ENCODE measurements at regions not wholly inside any gene's neighbourhood (a gene's known extent, or its start where the extent isn't known, plus 50 kb on each side); places are given as distances from the start of the nearest gene placed in this dataset.

DNA sequence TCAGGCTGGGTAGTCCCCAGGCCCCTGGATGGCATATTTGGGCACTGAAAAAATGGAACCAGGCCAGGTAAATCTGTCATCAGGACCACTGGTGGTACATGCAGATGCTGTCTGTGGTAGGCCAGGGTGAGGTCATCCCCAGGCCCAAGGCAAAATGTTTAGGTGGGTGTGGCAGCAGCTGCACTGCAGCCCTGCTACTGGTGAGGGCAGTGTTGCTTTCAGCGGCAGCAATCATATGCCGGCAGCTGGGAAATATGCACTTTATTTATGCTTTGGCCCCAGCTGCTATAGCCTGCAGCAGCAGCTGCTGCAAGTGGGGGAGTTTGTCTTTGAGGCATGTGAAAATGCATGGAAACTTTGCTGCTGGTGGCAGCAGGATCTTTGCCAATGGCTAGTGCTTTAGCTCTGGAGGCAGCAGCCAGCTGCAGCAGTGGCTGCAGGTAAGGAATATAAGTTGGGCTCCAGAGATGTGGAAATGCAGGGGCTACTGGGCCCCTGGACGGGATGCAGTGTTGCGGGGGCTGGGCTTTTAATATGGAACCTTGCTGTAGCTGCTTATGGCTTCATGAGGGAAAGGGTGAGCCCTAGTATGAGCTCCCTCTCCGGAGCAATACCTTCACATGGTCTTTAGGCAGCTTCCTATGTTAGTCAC lies 365.7 kb upstream of the CADM1 start:
- no peak overlapping the region for H3K9ac ChIP-seq (ENCODE audit: low read depth in 1 of 3, low read length in 3 of 3)
- H3K4me3 ChIP-seq (ENCODE audit: low read length in 3 of 3), result no peak overlapping the region
- H3K9me3 ChIP-seq (ENCODE audit: control insufficient read depth in 3 of 3, low read length in 3 of 3), result peaks cover 0 to 2% (median 0%) of the 10 kb centered on the region in 3 donors
- H3K27ac ChIP-seq (ENCODE audit: low read depth, low read length), result no peak overlapping the region
- H3K36me3 ChIP-seq (ENCODE audit: control insufficient read depth in 3 of 3, insufficient read depth in 3 of 3, low read length in 3 of 3), result no peaks in the 10 kb centered on the region
- H3K4me1 ChIP-seq (ENCODE audit: control insufficient read depth in 3 of 3, insufficient read depth in 3 of 3, low read length in 3 of 3), result no peaks in the 10 kb centered on the region
- no peaks in the 10 kb centered on the region for H3K27me3 ChIP-seq (ENCODE audit: control insufficient read depth in 3 of 3, insufficient read depth in 3 of 3, low read length in 3 of 3)

DNA sequence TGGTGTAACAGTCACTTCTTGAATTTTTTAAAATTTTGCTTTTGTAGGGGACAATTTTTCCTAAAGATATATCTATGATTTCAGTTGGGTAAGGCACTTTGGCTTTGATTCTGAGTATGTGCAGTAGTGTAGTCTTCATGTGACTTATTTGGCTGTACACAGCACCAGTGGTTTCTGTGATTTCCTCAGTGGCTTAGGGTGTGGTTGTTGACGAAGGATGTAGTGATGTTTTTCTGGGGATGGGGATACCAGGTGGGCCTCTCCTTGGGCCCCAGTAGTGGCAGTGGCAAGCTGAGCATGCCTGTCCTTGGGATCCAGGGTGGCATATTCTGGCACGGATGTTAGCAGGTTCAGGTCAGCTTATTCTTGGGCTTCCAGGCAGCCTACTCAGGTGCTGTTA lies 364.9 kb upstream of the CADM1 start:
- Histone ChIP-seq H3K27me3 (ENCODE audit: control insufficient read depth in 3 of 3, insufficient read depth in 3 of 3, low read length in 3 of 3) (no peaks in the 10 kb centered on the region), H3K4me3 (ENCODE audit: low read length in 3 of 3) (no peak overlapping the region), H3K9me3 (ENCODE audit: control insufficient read depth in 3 of 3, low read length in 3 of 3) (peaks cover 0 to 2% (median 0%) of the 10 kb centered on the region in 3 donors), H3K4me1 (ENCODE audit: control insufficient read depth in 3 of 3, insufficient read depth in 3 of 3, low read length in 3 of 3) (no peaks in the 10 kb centered on the region), H3K9ac (ENCODE audit: low read depth in 1 of 3, low read length in 3 of 3) (no peak overlapping the region), H3K27ac (ENCODE audit: low read depth, low read length) (no peak overlapping the region), H3K36me3 (ENCODE audit: control insufficient read depth in 3 of 3, insufficient read depth in 3 of 3, low read length in 3 of 3) (no peaks in the 10 kb centered on the region)

DNA sequence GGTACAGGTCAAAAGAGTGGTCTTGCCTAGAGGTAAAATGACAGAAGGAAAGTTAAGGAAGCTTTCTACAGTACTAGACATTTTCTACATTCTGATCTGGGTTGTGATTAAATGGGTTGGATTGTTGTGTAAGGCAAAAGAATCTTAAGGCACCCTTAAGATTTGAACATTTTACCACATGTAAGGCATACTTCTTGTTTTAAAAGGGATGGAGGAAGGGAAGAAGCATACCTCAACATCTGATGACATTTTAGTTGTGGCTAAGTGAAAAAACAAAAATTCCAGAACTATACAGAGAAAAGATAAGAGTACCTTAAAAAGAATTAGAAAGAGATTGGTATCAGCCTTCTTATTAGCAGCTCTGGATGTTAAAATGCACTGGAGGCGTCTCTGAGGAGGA lies 356.0 kb upstream of the CADM1 start:
- no peaks in the 10 kb centered on the region for H3K36me3 ChIP-seq (ENCODE audit: control insufficient read depth in 3 of 3, insufficient read depth in 3 of 3, low read length in 3 of 3)
- no peaks in the 10 kb centered on the region for H3K27me3 ChIP-seq (ENCODE audit: control insufficient read depth in 3 of 3, insufficient read depth in 3 of 3, low read length in 3 of 3)
- no peak overlapping the region for H3K9ac ChIP-seq (ENCODE audit: low read depth in 1 of 3, low read length in 3 of 3)
- H3K9me3 ChIP-seq (ENCODE audit: control insufficient read depth in 3 of 3, low read length in 3 of 3), result peaks cover 0 to 2% (median 0%) of the 10 kb centered on the region in 3 donors
- no peaks in the 10 kb centered on the region for H3K4me1 ChIP-seq (ENCODE audit: control insufficient read depth in 3 of 3, insufficient read depth in 3 of 3, low read length in 3 of 3)
- H3K27ac ChIP-seq (ENCODE audit: low read depth, low read length), result no peak overlapping the region
- no peak overlapping the region for H3K4me3 ChIP-seq (ENCODE audit: low read length in 3 of 3)

DNA sequence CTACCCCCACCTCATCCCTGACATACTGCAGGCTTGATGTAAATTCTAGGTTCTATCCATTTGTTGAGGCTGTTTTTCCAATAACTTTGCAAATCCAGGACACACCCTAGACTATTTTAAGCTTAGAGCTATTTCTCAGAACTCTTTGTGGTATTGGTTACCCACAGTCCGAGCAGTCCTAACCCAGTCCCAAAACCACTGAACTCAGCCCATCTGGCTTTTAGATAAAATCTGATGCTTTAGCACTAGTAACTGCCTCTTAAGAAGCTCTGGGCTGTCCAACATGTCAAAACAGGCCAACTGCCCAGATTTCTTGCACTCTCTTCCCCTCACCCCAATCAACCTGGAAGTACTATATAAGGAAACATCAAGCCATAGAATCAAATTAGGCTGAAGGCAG lies 344.4 kb upstream of the CADM1 start:
- no peaks in the 10 kb centered on the region for H3K27me3 ChIP-seq (ENCODE audit: control insufficient read depth in 3 of 3, insufficient read depth in 3 of 3, low read length in 3 of 3)
- peaks cover 0 to 6% (median 0%) of the 10 kb centered on the region in 3 donors for H3K4me1 ChIP-seq (ENCODE audit: control insufficient read depth in 3 of 3, insufficient read depth in 3 of 3, low read length in 3 of 3)
- H3K9ac ChIP-seq (ENCODE audit: low read depth in 1 of 3, low read length in 3 of 3), result no peak overlapping the region
- no peak overlapping the region for H3K4me3 ChIP-seq (ENCODE audit: low read length in 3 of 3)
- H3K27ac ChIP-seq (ENCODE audit: low read depth, low read length), result no peak overlapping the region
- H3K9me3 ChIP-seq (ENCODE audit: control insufficient read depth in 3 of 3, low read length in 3 of 3), result no peaks in the 10 kb centered on the region
- no peaks in the 10 kb centered on the region for H3K36me3 ChIP-seq (ENCODE audit: control insufficient read depth in 3 of 3, insufficient read depth in 3 of 3, low read length in 3 of 3)

DNA sequence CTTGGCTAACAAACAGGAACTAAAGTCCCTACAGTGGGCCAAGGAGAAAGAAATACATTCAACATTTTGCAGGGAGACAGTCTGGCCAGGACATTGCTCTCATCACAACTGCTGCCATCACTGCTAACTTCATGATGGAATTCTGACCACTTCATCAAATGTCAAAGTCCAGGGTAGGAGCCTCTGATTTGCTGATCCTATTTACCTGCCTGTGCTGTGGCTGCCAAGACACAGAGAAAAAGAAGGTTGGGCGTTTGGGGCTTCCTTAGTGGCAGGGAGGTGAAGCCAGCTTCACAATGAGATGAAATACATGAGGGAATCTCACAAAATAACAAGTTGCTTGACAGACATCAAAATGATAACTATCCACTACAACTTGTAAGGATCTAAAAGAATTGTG lies 343.9 kb upstream of the CADM1 start:
- Histone ChIP-seq H3K9me3 (ENCODE audit: control insufficient read depth in 3 of 3, low read length in 3 of 3) (no peaks in the 10 kb centered on the region), H3K36me3 (ENCODE audit: control insufficient read depth in 3 of 3, insufficient read depth in 3 of 3, low read length in 3 of 3) (no peaks in the 10 kb centered on the region), H3K9ac (ENCODE audit: low read depth in 1 of 3, low read length in 3 of 3) (no peak overlapping the region), H3K27me3 (ENCODE audit: control insufficient read depth in 3 of 3, insufficient read depth in 3 of 3, low read length in 3 of 3) (no peaks in the 10 kb centered on the region), H3K4me1 (ENCODE audit: control insufficient read depth in 3 of 3, insufficient read depth in 3 of 3, low read length in 3 of 3) (peaks cover 0 to 6% (median 0%) of the 10 kb centered on the region in 3 donors), H3K27ac (ENCODE audit: low read depth, low read length) (no peak overlapping the region), H3K4me3 (ENCODE audit: low read length in 3 of 3) (no peak overlapping the region)

DNA sequence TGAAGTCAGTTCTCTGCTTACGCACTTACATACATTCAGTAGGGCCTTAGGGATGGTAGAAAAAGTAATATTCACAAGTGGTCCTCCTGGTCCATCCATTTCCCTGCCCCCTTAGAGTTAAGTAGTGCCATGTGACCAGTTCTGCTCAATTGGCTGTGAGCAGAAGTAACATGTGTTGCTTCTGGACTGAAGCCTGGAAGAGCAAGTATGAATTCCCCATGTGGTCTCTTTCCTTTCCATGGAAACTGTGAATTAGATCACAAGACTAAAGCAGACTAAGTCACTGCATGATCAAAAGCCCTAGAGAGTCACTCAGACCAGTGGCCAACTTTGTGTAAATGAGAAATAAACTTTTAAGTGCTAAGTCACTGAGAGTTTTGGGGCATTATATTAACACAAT lies 341.7 kb upstream of the CADM1 start:
- Histone ChIP-seq H3K9me3 (ENCODE audit: control insufficient read depth in 3 of 3, low read length in 3 of 3) (no peaks in the 10 kb centered on the region), H3K4me1 (ENCODE audit: control insufficient read depth in 3 of 3, insufficient read depth in 3 of 3, low read length in 3 of 3) (peaks cover 0 to 6% (median 0%) of the 10 kb centered on the region in 3 donors), H3K4me3 (ENCODE audit: low read length in 3 of 3) (no peak overlapping the region), H3K27me3 (ENCODE audit: control insufficient read depth in 3 of 3, insufficient read depth in 3 of 3, low read length in 3 of 3) (peaks cover 0 to 3% (median 0%) of the 10 kb centered on the region in 3 donors), H3K9ac (ENCODE audit: low read depth in 1 of 3, low read length in 3 of 3) (no peak overlapping the region), H3K36me3 (ENCODE audit: control insufficient read depth in 3 of 3, insufficient read depth in 3 of 3, low read length in 3 of 3) (no peaks in the 10 kb centered on the region), H3K27ac (ENCODE audit: low read depth, low read length) (no peak overlapping the region)

DNA sequence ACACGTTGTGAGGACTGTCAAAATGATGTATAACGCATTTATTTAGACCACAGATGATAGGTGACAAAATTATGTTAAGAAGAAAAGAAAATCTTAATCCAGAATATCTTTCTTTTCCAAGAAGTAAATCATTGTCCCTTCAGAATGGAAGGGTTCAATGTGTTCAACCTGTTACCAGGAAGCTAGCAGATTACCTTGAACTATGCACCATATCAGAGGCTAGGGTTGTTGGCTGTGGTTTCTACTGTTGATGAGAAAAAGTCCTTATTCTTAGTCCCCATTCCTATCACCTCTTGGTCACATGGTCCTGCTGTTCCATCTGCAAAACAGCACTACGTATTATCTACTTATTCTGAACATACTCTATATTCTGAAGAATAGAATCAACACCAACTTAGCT lies 339.5 kb upstream of the CADM1 start:
- Histone ChIP-seq H3K4me1 (ENCODE audit: control insufficient read depth in 3 of 3, insufficient read depth in 3 of 3, low read length in 3 of 3) (peaks cover 0 to 6% (median 0%) of the 10 kb centered on the region in 3 donors), H3K36me3 (ENCODE audit: control insufficient read depth in 3 of 3, insufficient read depth in 3 of 3, low read length in 3 of 3) (no peaks in the 10 kb centered on the region), H3K9ac (ENCODE audit: low read depth in 1 of 3, low read length in 3 of 3) (no peak overlapping the region), H3K27me3 (ENCODE audit: control insufficient read depth in 3 of 3, insufficient read depth in 3 of 3, low read length in 3 of 3) (peaks cover 0 to 3% (median 0%) of the 10 kb centered on the region in 3 donors), H3K4me3 (ENCODE audit: low read length in 3 of 3) (no peak overlapping the region), H3K27ac (ENCODE audit: low read depth, low read length) (no peak overlapping the region), H3K9me3 (ENCODE audit: control insufficient read depth in 3 of 3, low read length in 3 of 3) (no peaks in the 10 kb centered on the region)

DNA sequence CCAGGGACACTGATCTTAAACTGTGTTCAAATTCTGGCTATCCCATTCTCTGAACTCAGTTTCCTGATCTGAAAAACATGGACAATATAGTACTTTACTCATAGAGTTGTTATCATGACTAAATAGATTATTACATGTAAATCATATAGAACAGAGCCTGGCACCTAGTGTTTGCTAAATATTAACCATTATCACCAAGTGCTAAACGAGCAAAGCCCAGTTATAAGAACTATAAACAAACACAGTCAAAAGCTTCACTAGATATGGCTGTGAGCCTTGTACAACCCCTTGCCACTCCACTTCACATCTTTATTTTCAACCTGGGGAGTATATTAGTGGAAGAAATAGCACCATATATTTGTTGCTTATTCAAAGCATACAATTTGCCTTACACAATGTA lies 338.9 kb upstream of the CADM1 start:
- peaks cover 0 to 3% (median 0%) of the 10 kb centered on the region in 3 donors for H3K4me1 ChIP-seq (ENCODE audit: control insufficient read depth in 3 of 3, insufficient read depth in 3 of 3, low read length in 3 of 3)

DNA sequence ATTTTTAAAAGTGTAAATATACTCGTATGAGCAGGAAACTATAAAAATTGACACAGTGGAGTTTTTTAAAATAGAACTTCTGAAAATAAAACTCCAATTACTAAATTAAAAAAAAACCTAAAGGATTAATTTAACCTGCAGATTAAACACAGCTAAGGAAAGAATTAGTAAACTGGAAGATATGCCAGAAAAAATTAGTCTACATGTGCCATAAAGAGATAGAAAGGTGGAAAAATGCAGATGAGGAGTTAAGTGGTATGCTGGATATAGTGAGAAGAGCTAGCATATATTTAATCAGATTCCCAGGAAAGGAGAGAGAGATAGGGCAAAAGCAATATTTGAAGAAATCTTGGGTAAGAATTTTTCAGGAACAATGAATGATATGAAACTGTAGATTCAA lies 315.8 kb upstream of the CADM1 start:
- no peak overlapping the region for H3K9ac ChIP-seq (ENCODE audit: low read depth in 1 of 3, low read length in 3 of 3)
- H3K27ac ChIP-seq (ENCODE audit: low read depth, low read length), result no peak overlapping the region
- H3K4me1 ChIP-seq (ENCODE audit: control insufficient read depth in 3 of 3, insufficient read depth in 3 of 3, low read length in 3 of 3), result no peaks in the 10 kb centered on the region
- no peaks in the 10 kb centered on the region for H3K36me3 ChIP-seq (ENCODE audit: control insufficient read depth in 3 of 3, insufficient read depth in 3 of 3, low read length in 3 of 3)
- H3K4me3 ChIP-seq (ENCODE audit: low read length in 3 of 3), result no peak overlapping the region
- H3K27me3 ChIP-seq (ENCODE audit: control insufficient read depth in 3 of 3, insufficient read depth in 3 of 3, low read length in 3 of 3), result peaks cover 0 to 2% (median 0%) of the 10 kb centered on the region in 3 donors
- peaks cover 0 to 7% (median 0%) of the 10 kb centered on the region in 3 donors for H3K9me3 ChIP-seq (ENCODE audit: control insufficient read depth in 3 of 3, low read length in 3 of 3)

More for the DNA sequence above, 338.9 kb upstream of the CADM1 start:
- Histone ChIP-seq H3K9ac (ENCODE audit: low read depth in 1 of 3, low read length in 3 of 3) (no peak overlapping the region), H3K36me3 (ENCODE audit: control insufficient read depth in 3 of 3, insufficient read depth in 3 of 3, low read length in 3 of 3) (no peaks in the 10 kb centered on the region), H3K27me3 (ENCODE audit: control insufficient read depth in 3 of 3, insufficient read depth in 3 of 3, low read length in 3 of 3) (peaks cover 0 to 3% (median 0%) of the 10 kb centered on the region in 3 donors), H3K27ac (ENCODE audit: low read depth, low read length) (no peak overlapping the region), H3K9me3 (ENCODE audit: control insufficient read depth in 3 of 3, low read length in 3 of 3) (no peaks in the 10 kb centered on the region), H3K4me3 (ENCODE audit: low read length in 3 of 3) (no peak overlapping the region)

DNA sequence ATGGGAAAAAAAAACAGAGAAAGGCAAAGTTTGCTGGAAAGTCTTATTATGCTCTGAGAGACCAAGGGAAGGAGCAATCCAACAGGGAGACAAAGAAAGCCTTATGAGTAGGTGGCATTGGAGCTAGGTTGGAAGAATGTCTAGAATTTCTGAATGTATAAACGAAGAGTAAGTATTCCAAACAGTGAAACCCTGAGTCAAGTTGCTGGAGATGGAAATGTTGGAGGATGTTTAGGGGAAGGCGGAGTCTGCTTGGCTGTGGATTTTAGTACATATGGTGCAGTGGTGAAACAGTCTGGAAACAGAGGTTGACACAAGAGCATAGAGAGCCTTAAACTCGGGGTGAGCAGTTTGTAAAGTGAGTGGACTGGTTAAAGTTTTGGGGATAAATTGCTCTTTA lies 314.8 kb upstream of the CADM1 start:
- H3K4me3 ChIP-seq (ENCODE audit: low read length in 3 of 3), result no peak overlapping the region
- H3K36me3 ChIP-seq (ENCODE audit: control insufficient read depth in 3 of 3, insufficient read depth in 3 of 3, low read length in 3 of 3), result no peaks in the 10 kb centered on the region
- no peak overlapping the region for H3K9ac ChIP-seq (ENCODE audit: low read depth in 1 of 3, low read length in 3 of 3)
- no peak overlapping the region for H3K27ac ChIP-seq (ENCODE audit: low read depth, low read length)
- peaks cover 0 to 3% (median 0%) of the 10 kb centered on the region in 3 donors for H3K27me3 ChIP-seq (ENCODE audit: control insufficient read depth in 3 of 3, insufficient read depth in 3 of 3, low read length in 3 of 3)
- H3K4me1 ChIP-seq (ENCODE audit: control insufficient read depth in 3 of 3, insufficient read depth in 3 of 3, low read length in 3 of 3), result no peaks in the 10 kb centered on the region
- H3K9me3 ChIP-seq (ENCODE audit: control insufficient read depth in 3 of 3, low read length in 3 of 3), result peaks cover 0 to 7% (median 0%) of the 10 kb centered on the region in 3 donors

Data from skeletal muscle tissue (tissue), 3 donors.